BJ (cell line): ENCODE measurements at regions not wholly inside any gene's neighbourhood (a gene's known extent, or its start where the extent isn't known, plus 50 kb on each side); places are given as distances from the start of the nearest gene placed in this dataset.

Experiments used
- CTCF ChIA-PET: fragments of 350-600 bp; formaldehyde crosslinking; extraction: SDS; loops from one replicate; lab custom pipeline; 2021; ENCODE audit warnings: antibody characterized with exemption, inconsistent platforms; lab: Yijun Ruan, JAX
- POLR2A ChIA-PET: fragments of 300-600 bp; sonication (Branson Sonifier 250); formaldehyde crosslinking; extraction: SDS; loops from one replicate; lab custom pipeline; 2021; ENCODE audit warnings: antibody characterized with exemption; lab: Charles Lee
- DNase-seq: peaks from one replicate; pipeline ENCODE4 v3.0.0-alpha.2; 2011; ENCODE audit warnings: low read depth
- H3K27me3 ChIP-seq: 2 replicates; pipeline ENCODE4 v1.6.0; 2011; ENCODE audit warnings: low read length; ENCODE audit not compliant: control insufficient read depth, insufficient read depth
- H3K36me3 ChIP-seq: 2 replicates; pipeline ENCODE4 v1.5.1; 2011; ENCODE audit warnings: low read length; ENCODE audit not compliant: control insufficient read depth, insufficient read depth
- H3K4me3 ChIP-seq: 2 replicates; pipeline ENCODE4 v1.5.1; 2011; ENCODE audit warnings: low read depth, mild to moderate bottlenecking, control low read depth, low read length
- TF ChIP-seq, protein P1 (sequence below): IDR thresholded peaks from 2 replicates; pipeline ENCODE4 v1.5.1; 2011; ENCODE audit warnings: low read depth, mild to moderate bottlenecking, control low read depth, inconsistent platforms, low read length, moderate library complexity; ENCODE audit not compliant: insufficient read depth

GRCh38 chr12:47417955-47418354 is 287.9 kb downstream of the RPAP3 start:
- H3K27me3 ChIP-seq: no peaks in the 10 kb centered on the region
- ChIA-PET POLR2A (no interaction called here), CTCF (no interaction called here)
- TF ChIP-seq, protein P1, sequence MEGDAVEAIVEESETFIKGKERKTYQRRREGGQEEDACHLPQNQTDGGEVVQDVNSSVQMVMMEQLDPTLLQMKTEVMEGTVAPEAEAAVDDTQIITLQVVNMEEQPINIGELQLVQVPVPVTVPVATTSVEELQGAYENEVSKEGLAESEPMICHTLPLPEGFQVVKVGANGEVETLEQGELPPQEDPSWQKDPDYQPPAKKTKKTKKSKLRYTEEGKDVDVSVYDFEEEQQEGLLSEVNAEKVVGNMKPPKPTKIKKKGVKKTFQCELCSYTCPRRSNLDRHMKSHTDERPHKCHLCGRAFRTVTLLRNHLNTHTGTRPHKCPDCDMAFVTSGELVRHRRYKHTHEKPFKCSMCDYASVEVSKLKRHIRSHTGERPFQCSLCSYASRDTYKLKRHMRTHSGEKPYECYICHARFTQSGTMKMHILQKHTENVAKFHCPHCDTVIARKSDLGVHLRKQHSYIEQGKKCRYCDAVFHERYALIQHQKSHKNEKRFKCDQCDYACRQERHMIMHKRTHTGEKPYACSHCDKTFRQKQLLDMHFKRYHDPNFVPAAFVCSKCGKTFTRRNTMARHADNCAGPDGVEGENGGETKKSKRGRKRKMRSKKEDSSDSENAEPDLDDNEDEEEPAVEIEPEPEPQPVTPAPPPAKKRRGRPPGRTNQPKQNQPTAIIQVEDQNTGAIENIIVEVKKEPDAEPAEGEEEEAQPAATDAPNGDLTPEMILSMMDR: no peak
- no peaks in the 10 kb centered on the region for H3K36me3 ChIP-seq
- no peak overlapping the region for H3K4me3 ChIP-seq
- no peak for DNase-seq

DNA sequence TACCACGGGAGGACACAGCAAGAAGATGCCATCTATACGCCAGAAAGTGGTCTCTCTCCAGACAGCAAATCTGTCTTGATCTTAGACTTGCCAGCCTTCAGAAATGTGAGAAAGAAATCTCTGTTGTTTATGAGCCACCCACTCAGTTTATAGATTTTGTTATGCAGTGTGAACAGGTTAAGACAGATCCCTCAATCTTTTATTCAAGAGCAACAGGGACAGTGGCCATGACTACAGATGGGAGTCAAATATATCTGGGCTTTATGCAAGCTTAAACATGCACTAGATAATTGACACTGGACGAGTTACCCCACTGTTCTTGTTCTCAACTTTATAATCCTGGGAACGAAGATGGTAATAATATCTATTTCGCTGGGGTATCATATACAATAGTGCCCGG is 288.7 kb downstream of the RPAP3 start:
- TF ChIP-seq, protein P1: no peak
- POLR2A ChIA-PET: no interaction called here
- CTCF ChIA-PET: no interaction called here

GRCh38 chr12:47415054-47415453 is 290.8 kb downstream of the RPAP3 start:
- Histone ChIP-seq H3K27me3 (no peaks in the 10 kb centered on the region), H3K4me3 (no peak overlapping the region), H3K36me3 (no peaks in the 10 kb centered on the region)
- CTCF ChIA-PET: no interaction called here
- TF ChIP-seq, protein P1: no peak
- POLR2A ChIA-PET: no interaction called here
- DNase-seq: no peak

More for the DNA sequence above, 288.7 kb downstream of the RPAP3 start:
- H3K4me3 ChIP-seq: no peak overlapping the region
- DNase-seq: no peak
- no peaks in the 10 kb centered on the region for H3K36me3 ChIP-seq
- H3K27me3 ChIP-seq: no peaks in the 10 kb centered on the region

DNA sequence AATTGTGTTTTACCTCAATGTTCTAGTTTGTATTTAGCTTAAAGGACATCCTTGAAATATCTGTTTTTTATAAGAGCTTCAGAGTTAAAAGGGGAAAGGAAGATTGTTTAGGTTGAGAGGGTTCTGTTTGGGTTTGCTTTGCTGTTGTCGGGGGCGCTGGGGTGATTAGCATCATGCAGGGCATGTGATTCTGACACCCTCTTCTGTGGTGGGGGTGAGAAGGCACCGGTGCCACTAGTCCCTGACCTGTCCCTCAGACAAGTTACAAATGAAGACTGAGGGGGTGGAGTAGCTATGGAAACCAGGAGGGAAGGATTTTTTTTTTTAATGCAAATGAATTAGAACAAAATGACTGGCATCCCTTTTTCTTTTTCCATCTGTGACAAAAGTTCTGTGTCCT is 291.3 kb downstream of the RPAP3 start:
- Histone ChIP-seq H3K27me3 (no peaks in the 10 kb centered on the region), H3K36me3 (no peaks in the 10 kb centered on the region), H3K4me3 (no peak overlapping the region)
- TF ChIP-seq, protein P1: no peak
- no peak for DNase-seq
- ChIA-PET CTCF (no interaction called here), POLR2A (no interaction called here)

- no peaks in the 10 kb centered on the region for H3K36me3 ChIP-seq
- TF ChIP-seq, protein P1: no peak
- ChIA-PET CTCF (interaction anchor here (1.9 kb wide), 1 partner anchor 16 kb away, joined by 7 read pairs; no protein-coding TSS in a partner anchor), POLR2A (no interaction called here)
- DNase-seq: no peak
- no peaks in the 10 kb centered on the region for H3K27me3 ChIP-seq
- H3K4me3 ChIP-seq: no peak overlapping the region
Measured at GRCh38 chr12:47413806-47414205, 292.0 kb downstream of the RPAP3 start.
